GM23338 (cell line): ENCODE measurements at regions not wholly inside any gene's neighbourhood (a gene's known extent, or its start where the extent isn't known, plus 50 kb on each side); places are given as distances from the start of the nearest gene placed in this dataset.

Source experiments
- ATAC-seq: fragments of 200-7000 bp; cut with Tn5 transposase; 3 replicates; pipeline ENCODE4 v1.9.1; 2020
- DNase-seq: peaks from one replicate; pipeline ENCODE4 v3.0.0-alpha.2; 2015; ENCODE audit warnings: low spot score
- H2AFZ ChIP-seq: fragments of 200-600 bp; sonication (generic); 2 replicates; pipeline ENCODE4 v1.8.0; 2016; ENCODE audit warnings: antibody characterized with exemption, mild to moderate bottlenecking, moderate library complexity
- H3F3A ChIP-seq: fragments of 200-600 bp; sonication (generic); replicated peaks from 2 replicates; pipeline ENCODE4 v1.8.0; 2017; ENCODE audit warnings: antibody characterized with exemption, mixed run types, low read depth
- H3K27ac ChIP-seq: fragments of 200-600 bp; sonication (generic); 2 replicates; pipeline ENCODE4 v1.6.1; 2016; ENCODE audit warnings: low read depth
- H3K27me3 ChIP-seq: fragments of 200-600 bp; sonication (generic); 2 replicates; pipeline ENCODE4 v1.8.0; 2016; ENCODE audit warnings: mild to moderate bottlenecking, mixed run types, moderate library complexity; ENCODE audit not compliant: insufficient read depth
- H3K36me3 ChIP-seq: fragments of 200-600 bp; sonication (generic); 2 replicates; pipeline ENCODE4 v1.8.0; 2016; ENCODE audit warnings: mild to moderate bottlenecking; ENCODE audit not compliant: insufficient read depth
- H3K4me1 ChIP-seq: fragments of 200-600 bp; sonication (generic); 2 replicates; pipeline ENCODE4 v1.8.0; 2016; ENCODE audit warnings: mild to moderate bottlenecking, moderate library complexity; ENCODE audit not compliant: insufficient read depth
- H3K4me2 ChIP-seq: fragments of 200-600 bp; sonication (generic); 2 replicates; pipeline ENCODE4 v1.7.1; 2017; ENCODE audit warnings: mixed run types
- H3K4me3 ChIP-seq: fragments of 200-600 bp; sonication (generic); 2 replicates; pipeline ENCODE4 v1.6.1; 2016; ENCODE audit warnings: mixed run types
- H3K79me2 ChIP-seq: fragments of 200-600 bp; sonication (generic); replicated peaks from 2 replicates; pipeline ENCODE4 v1.8.0; 2017; ENCODE audit warnings: mild to moderate bottlenecking; ENCODE audit not compliant: insufficient read depth
- H3K9me2 ChIP-seq: fragments of 200-600 bp; sonication (generic); 2 replicates; pipeline ENCODE4 v1.8.0; 2017; ENCODE audit not compliant: insufficient read depth
- H4K20me1 ChIP-seq: fragments of 200-600 bp; sonication (generic); replicated peaks from 2 replicates; pipeline ENCODE4 v1.8.0; 2017; ENCODE audit warnings: mild to moderate bottlenecking; ENCODE audit not compliant: insufficient read depth
- H3K27ac Mint-ChIP-seq: 2 replicates; pipeline ENCODE4 v1.8.0; 2020; ENCODE audit warnings: inconsistent platforms, mild to moderate bottlenecking, moderate library complexity, mixed read lengths
- H3K27me3 Mint-ChIP-seq: 3 replicates; pipeline ENCODE4 v1.8.0; 2022; ENCODE audit warnings: low read depth, mild to moderate bottlenecking, moderate library complexity, mixed read lengths, inconsistent platforms; ENCODE audit not compliant: insufficient read depth, poor library complexity
- H3K36me3 Mint-ChIP-seq: 3 replicates; pipeline ENCODE4 v1.8.0; 2021; ENCODE audit warnings: low read depth, mild to moderate bottlenecking, inconsistent platforms, moderate library complexity, mixed read lengths
- H3K4me1 Mint-ChIP-seq: 3 replicates; pipeline ENCODE4 v1.8.0; 2020; ENCODE audit warnings: mild to moderate bottlenecking, inconsistent platforms, mixed read lengths
- H3K4me3 Mint-ChIP-seq: 3 replicates; pipeline ENCODE4 v1.8.0; 2021; ENCODE audit warnings: moderate library complexity, mild to moderate bottlenecking, inconsistent platforms, mixed read lengths
- H3K9me3 Mint-ChIP-seq: 3 replicates; pipeline ENCODE4 v1.8.0; 2020; ENCODE audit warnings: moderate library complexity, mild to moderate bottlenecking, inconsistent platforms, mixed read lengths
- CREB1 ChIP-seq: fragments of 250-450 bp; sonication (Bioruptor Pico); IDR thresholded peaks from 2 replicates; pipeline ENCODE4 v1.5.0; 2020; ENCODE audit warnings: low read depth, mild to moderate bottlenecking, moderate library complexity
- ETS1 ChIP-seq: IDR thresholded peaks from 2 replicates; pipeline ENCODE4 v1.6.1; 2016; ENCODE audit warnings: antibody characterized with exemption
- EZH2 ChIP-seq: fragments of 200-600 bp; sonication (generic); IDR thresholded peaks from one replicate; pipeline ENCODE4 v1.8.0; 2017; ENCODE audit warnings: antibody characterized with exemption, mild to moderate bottlenecking, low read depth; ENCODE audit not compliant: unreplicated experiment
- EZH2phosphoT487 ChIP-seq: fragments of 200-600 bp; sonication (generic); IDR thresholded peaks from one replicate; pipeline ENCODE4 v1.8.1; 2018; ENCODE audit warnings: antibody characterized with exemption; ENCODE audit not compliant: unreplicated experiment
- NANOG ChIP-seq: IDR thresholded peaks from 2 replicates; pipeline ENCODE4 v1.6.1; 2016; ENCODE audit warnings: antibody characterized with exemption, borderline replicate concordance
- POLR2AphosphoS5 ChIP-seq: IDR thresholded peaks from 2 replicates; pipeline ENCODE4 v1.6.1; 2016; ENCODE audit warnings: antibody characterized with exemption, low read depth
- STAT1 ChIP-seq: IDR thresholded peaks from one replicate; pipeline ENCODE4 v1.6.1; 2016; ENCODE audit warnings: antibody characterized with exemption; ENCODE audit not compliant: unreplicated experiment
- ZNF114 ChIP-seq: fragments of 250-450 bp; sonication (Bioruptor Pico); IDR thresholded peaks from 2 replicates; pipeline ENCODE4 v1.5.0; 2020; ENCODE audit warnings: mild to moderate bottlenecking, moderate library complexity
- ZNF331 ChIP-seq: fragments of 250-450 bp; sonication (Bioruptor Pico); IDR thresholded peaks from 2 replicates; pipeline ENCODE4 v1.5.0; 2020; ENCODE audit warnings: low read depth, mild to moderate bottlenecking, moderate library complexity
- ZNF462 ChIP-seq: fragments of 250-450 bp; sonication (Bioruptor Pico); IDR thresholded peaks from 2 replicates; pipeline ENCODE4 v1.5.0; 2020; ENCODE audit warnings: mild to moderate bottlenecking, moderate library complexity

- TF ChIP-seq NANOG = no peak
Measured at GRCh38 chr6:148103436-148103835, 239.2 kb upstream of the SASH1 start (continued).

GRCh38 chr6:148104131-148104530 lies 238.5 kb upstream of the SASH1 start:
- no peak overlapping the region for H2AFZ ChIP-seq
- no peak overlapping the region for H3K4me3 ChIP-seq
- H3K27ac ChIP-seq = no peak overlapping the region
- H4K20me1 ChIP-seq = no peaks in the 10 kb centered on the region
- H3K27me3 ChIP-seq = no peaks in the 10 kb centered on the region
- no peaks in the 10 kb centered on the region for H3K36me3 ChIP-seq
- H3K9me2 ChIP-seq = 0 out of 2 replicates have a peak, but pooled peaks cover 6% of the 10 kb centered on the region
- H3K4me1 ChIP-seq = peaks cover 7% of the 10 kb centered on the region
- no peak overlapping the region for H3K4me2 ChIP-seq
- H3K27me3 Mint-ChIP-seq = no peaks in the 10 kb centered on the region
- DNase-seq = no peak
- H3K27ac Mint-ChIP-seq = no peak overlapping the region
- no peaks in the 10 kb centered on the region for H3K9me3 Mint-ChIP-seq
- no peaks in the 10 kb centered on the region for H3K36me3 Mint-ChIP-seq
- H3K4me1 Mint-ChIP-seq = peaks cover 4% of the 10 kb centered on the region; the same call in 2 of the 3 replicates
- ATAC-seq = no peak
- no peaks in the 10 kb centered on the region for H3F3A ChIP-seq
- no peaks in the 10 kb centered on the region for H3K79me2 ChIP-seq
- no peak overlapping the region for H3K4me3 Mint-ChIP-seq
- TF ChIP-seq NANOG = no peak

GRCh38 chr6:148105695-148106094 lies 236.9 kb upstream of the SASH1 start:
- H3K27ac Mint-ChIP-seq = no peak overlapping the region
- H3K4me1 Mint-ChIP-seq = peaks cover 4% of the 10 kb centered on the region; the same call in 2 of the 3 replicates
- no peak overlapping the region for H3K4me3 ChIP-seq
- H2AFZ ChIP-seq = no peak overlapping the region
- no peaks in the 10 kb centered on the region for H3K36me3 Mint-ChIP-seq
- H3K9me2 ChIP-seq = 0 out of 2 replicates have a peak, but pooled peaks cover 6% of the 10 kb centered on the region
- no peak overlapping the region for H3K4me3 Mint-ChIP-seq
- H3K27ac ChIP-seq = no peak overlapping the region
- no peaks in the 10 kb centered on the region for H3K36me3 ChIP-seq
- no peaks in the 10 kb centered on the region for H3K27me3 Mint-ChIP-seq
- ATAC-seq (peak; percentile 45; the same call in 2 of the 3 replicates), DNase-seq (peak; percentile 26)
- no peak overlapping the region for H3K4me2 ChIP-seq
- H3K4me1 ChIP-seq = peaks cover 7% of the 10 kb centered on the region
- H3K27me3 ChIP-seq = no peaks in the 10 kb centered on the region
- no peaks in the 10 kb centered on the region for H3K9me3 Mint-ChIP-seq
- H3F3A ChIP-seq = no peaks in the 10 kb centered on the region
- no peaks in the 10 kb centered on the region for H3K79me2 ChIP-seq
- H4K20me1 ChIP-seq = no peaks in the 10 kb centered on the region
- no peak for TF ChIP-seq ZNF462
- no peak for TF ChIP-seq ETS1
- TF ChIP-seq EZH2 = no peak
- TF ChIP-seq ZNF114 (CRISPR knock-in tag) = no peak
- no peak for TF ChIP-seq POLR2AphosphoS5
- no peak for TF ChIP-seq CREB1 (CRISPR knock-in tag)
- no peak for TF ChIP-seq ZNF331 (CRISPR knock-in tag)
- no peak for TF ChIP-seq STAT1
- TF ChIP-seq EZH2phosphoT487 = no peak
